NCI-H128 (cell line): ENCODE measurements at regions not wholly inside any gene's neighbourhood (a gene's known extent, or its start where the extent isn't known, plus 50 kb on each side); places are given as distances from the start of the nearest gene placed in this dataset.

ENCODE experiments used
- DNase-seq: peaks from one replicate; lab custom pipeline; 2025; ENCODE audit not compliant: unreplicated experiment; lab: John Stamatoyannopoulos, UW

DNA sequence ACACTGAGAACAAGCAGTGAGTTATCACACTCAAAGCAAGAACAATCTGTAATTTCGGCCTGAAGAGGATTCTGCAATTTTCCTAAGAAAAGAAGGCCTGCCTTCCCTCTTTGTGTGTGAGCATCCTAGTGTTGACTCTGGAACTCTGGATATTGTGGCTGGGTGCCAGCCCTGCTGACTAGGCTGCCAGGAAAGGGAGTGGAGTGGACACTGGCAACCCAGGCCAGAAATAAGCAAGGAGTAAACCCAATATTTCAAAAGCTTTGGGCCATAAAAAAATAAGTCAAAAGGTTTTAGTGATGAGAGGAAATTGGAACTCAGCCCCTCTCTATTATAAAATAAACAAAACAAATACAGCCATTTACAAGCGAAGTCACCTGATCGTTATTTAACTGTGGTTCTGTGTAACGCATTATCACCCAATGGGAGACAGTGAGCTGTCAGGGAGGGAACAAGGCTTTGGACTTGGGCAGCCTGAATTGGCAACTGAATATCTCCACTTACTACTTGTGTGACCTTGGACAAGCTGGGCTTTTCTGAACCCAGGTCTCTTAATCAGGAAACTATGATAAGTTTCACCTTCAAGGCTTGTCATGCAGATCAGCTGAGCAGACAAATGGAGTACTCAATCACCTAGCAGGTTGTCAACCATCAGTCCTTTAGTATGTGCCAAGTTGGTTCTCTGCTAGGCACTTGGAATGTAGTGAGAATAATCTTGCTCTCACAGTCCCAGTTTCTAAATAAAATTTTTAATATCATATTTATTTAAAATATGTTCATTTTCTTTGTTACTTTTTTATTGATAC is 196.2 kb downstream of the PAX1 start:
- DNase-seq = no peak

DNA sequence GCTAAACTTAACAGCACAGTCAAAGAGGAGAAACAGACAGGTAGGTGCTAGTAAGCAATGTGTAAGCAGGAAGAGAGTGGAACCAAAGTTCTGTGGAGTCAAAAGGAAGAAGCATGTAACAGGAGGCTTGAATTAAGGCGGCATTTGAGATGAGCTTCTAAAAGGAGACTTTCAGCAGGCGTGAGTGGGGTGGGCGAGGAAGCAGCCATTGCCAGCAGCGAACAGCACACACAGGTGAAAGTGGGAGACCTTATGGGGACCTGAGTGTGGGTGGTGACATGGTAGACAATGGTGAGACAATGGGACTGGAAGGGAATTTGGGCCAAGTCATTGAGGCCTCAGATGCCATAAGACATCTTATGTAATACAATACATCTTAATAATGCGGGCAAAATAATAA is 195.0 kb downstream of the PAX1 start:
- no peak for DNase-seq

DNA sequence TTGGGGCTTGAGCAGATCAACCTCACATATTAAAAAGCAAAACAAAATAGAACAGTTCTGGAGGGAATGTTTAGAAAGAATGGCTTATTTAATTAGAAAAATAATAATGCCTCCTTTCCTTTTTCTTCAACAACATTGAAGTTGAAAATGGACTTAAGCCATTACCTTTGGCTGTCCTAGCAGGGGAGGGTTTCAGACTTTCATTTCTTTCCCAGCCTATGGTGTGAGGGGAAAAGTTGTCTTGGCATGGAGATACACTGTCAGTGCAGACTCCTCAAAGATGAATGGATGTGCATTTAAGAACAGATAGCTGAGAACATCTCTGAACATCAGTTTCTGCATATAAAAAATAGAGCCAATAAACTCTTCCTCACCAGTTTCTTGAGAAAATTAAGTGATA is 169.5 kb downstream of the PAX1 start:
- DNase-seq = no peak

DNA sequence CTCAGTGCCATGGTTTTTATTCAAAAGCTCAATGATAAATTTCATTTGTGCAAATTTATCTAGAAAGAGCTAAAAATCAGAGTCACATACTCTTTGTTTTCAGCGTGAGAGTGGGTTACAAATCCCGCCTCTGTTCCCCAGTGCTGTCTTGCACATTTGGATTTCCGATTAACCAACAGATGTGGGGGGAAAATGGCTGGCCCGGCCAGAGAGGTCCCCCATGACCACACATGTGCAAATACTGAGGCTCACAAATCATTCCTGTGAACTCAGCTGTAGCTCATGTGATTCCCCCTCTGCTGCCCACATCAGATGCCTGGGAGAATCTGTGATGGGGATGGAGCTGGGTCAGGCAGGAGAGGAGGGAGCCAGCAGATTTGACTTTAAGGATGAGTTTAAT is 168.7 kb downstream of the PAX1 start:
- no peak for DNase-seq

DNA sequence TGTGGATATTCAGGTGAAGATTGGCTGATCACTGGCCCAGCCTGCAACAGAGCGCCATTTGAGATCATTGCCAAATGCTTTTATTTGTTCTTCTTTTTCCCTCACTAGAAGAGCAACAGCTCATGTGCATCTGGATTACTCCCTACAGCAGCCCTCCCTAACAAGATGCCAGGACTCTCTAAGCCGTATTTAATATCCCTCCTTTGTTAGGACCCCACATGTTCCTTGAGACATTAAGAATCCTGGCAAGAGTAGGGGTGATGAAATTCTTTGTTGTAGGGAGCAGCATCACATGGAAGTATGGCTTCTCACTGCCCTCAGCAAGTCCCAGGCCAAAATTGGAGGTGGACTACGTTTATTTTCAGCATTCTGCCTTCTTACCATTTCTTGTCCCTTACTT is 167.8 kb downstream of the PAX1 start:
- no peak for DNase-seq

DNA sequence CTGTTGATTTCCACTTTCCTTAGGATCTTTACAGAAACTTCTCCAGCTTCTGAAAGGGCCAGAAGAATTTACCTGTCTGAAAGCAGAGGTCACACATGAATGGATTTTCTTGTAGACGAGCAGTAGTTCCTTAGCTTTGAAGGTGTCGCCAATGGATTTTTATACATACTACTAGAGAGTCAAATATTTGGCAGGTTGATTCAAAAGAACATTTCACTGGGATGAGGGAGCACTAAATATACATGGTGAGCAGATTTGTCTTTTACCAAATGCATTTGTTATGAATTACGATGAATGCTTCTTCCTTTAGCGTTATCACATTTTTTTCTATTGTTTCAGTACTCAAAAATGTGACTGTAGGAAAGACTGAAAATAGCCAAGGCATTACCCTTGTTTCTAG is 162.3 kb downstream of the PAX1 start:
- DNase-seq = no peak

DNA sequence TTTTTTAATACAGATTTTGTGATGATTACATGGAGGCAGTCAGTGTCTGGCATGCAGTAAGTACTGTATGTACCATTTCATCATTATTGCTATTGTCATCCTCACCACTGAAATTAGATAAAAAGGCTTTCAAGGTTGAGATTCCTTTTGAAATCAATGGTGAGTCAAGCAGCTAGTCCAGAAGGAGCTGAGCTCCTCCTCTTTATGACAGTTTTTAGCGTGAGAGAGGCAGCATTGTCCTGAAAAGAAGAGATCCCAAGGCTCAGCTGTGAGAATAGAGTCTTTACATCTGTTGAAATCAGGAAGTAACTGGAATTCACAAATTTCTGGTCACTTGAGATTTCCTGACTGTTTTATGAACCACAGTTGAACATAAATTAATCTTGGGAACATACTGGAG is 161.9 kb downstream of the PAX1 start:
- DNase-seq = no peak

DNA sequence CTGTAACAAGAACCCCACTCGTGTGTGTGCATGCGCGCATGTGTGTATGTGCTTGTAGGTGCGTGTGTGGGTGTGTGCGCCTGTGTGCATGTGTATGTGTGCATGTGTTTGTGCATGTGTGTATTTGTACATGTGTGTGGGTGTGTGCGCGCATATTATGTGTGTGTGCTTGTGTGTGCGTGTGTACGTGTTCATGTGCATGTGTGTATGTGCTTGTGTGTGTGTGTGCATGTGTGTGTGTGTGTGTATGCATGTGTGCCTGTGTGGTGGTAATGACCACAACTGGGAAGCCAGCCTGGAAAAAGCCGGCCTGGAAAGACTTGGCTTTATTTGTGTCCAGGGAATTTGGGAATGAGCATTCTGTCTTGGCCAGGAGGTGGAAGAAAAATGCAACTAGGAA is 157.5 kb downstream of the PAX1 start:
- no peak for DNase-seq

DNA sequence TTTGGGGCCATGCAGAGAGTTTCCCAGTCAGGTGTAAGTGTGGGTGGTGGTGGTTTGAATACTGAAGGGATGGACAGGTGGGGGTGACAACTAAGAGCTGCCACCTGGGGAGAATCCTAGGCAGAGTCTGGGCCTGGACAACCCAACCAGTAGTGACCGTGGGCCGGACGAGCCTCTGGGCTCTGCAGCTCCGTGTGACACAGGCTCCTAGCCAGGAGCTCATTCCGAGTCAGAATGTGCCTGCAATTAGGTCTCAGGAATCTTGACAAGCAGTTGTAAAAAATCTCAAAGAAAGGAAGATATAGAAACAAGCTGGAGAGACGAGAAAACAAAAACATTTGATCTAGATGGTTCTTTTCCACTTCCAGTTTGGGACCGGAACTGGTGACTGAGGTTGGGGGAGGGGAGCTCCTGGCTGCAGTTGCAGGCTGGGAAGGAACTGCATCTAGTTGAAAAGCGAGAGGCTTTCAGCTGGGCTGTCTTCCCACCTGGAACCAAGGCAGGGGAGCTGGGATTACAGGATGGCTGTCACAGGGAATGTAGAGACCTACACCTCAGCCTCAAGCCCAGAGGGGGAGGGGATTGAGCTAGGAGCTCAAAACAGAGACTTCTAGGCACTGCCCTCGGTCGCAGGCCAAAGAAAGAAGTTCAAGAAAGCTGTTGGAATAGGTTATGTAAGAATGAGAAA is 156.9 kb downstream of the PAX1 start:
- no peak for DNase-seq

DNA sequence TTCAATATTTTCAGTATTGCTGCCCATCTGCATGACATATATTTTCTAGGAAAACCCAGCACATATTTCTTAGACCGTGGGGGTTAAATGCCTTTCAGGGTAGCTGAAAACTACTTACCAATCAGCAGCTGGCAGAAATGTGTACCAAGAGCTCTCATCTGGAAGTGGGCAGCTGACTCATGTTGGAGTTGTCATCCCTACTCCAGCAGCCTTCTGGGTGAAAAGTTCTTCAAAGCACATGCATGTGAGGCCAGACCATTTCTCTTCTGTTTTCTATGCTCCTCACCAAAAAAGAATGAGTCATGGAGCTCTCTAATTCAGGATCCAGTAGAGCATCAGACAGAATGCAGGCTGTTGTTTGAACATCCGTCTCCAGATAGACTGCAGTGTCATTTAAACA is 135.5 kb downstream of the PAX1 start:
- DNase-seq = no peak

DNA sequence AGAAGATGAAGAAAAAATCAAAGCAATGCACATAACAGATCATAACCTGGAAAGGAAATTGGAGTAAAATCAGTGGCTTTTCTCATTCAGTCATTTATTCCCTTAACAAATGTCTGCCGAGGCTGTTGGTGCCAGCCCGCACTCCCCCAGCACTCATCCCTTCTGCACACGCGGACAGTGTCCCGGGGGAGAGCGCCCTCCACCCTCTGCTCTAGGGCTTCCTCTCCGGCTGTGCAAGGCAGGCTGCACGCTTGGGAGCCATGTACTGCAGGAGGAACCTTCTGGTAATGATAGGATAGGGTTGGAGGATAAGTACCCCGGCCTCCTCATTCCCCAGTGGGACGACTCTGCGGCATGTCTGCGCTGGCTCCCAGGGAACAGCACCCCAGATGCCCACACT is 134.5 kb downstream of the PAX1 start:
- DNase-seq = no peak

DNA sequence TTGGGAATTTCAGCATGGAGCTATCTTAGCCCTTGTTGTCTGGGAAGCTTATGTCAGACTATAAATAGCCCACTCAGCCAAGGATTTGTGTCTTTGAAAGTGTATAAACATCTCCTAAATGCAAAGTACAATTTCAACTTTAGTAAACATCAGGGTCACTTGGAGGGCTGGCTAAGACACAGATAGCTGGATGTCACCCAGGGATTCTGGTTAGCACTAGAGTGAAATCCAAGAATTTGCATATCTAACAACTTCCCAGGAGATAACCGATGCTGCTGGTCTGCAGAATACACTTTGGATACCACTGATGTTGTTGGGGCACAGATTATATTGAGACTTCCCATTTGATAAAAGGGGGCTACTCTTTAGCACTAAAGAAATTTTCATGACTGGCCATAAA is 130.9 kb downstream of the PAX1 start:
- DNase-seq = no peak

DNA sequence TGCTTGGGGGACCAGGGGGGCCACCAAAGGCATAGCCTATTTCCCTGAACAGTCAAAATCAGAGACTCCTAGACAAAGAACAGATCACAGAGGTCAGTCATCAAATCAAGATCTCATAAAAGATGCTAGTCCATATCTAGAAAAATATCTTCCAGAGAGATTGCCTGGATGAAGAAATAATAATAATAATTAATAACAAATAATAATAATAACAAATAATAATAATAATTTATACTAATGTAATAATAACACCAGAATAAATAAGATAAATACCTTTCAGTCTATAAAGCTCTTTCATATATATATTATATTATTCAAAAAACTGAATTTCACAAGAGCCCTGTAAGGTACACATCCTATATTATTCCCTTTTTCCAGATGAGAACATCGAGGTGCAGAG is 129.6 kb downstream of the PAX1 start:
- DNase-seq = no peak

DNA sequence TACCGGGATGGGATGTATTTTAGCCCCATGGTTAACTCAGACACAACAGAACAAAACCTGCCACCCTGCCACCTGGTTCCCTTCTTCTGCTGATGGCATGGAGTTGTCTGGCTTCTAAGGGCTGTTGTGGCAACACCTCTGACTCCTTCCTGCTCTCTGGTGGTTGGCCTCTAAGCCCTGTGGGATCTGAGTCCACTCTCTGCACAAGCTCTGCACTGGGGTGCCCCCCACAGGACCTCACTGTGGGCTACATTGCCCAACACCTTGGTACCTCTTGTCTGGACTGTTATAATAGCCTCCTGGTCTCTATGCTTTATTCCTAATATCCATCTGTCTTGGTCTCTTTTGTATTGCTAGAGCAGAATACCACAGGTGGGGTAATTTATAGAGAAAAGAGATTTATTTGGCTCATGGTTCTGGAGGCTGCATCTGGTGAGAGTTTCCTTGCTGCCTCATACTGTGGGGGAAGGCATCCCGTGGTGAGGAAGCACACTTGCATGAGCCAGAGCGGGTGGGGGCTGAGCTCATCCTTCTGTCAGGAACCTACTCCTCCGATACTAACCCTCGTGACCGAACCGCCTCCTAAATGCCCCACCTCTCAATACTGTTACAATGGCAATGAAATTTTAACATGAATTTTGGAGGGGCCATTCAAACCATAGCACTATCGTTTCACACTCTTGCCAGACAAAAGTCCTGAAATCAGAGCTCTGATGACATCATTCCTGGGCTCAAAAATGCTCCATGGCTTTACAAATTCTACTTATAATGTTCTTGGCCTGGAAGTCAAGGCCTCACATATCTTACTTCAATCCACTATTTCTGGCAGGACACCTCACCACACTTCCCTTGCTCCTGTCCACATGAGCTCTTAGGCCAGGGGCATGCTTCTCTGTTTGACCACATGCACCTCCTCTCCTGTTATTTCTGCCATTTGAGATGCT is 127.2 kb downstream of the PAX1 start:
- no peak for DNase-seq

DNA sequence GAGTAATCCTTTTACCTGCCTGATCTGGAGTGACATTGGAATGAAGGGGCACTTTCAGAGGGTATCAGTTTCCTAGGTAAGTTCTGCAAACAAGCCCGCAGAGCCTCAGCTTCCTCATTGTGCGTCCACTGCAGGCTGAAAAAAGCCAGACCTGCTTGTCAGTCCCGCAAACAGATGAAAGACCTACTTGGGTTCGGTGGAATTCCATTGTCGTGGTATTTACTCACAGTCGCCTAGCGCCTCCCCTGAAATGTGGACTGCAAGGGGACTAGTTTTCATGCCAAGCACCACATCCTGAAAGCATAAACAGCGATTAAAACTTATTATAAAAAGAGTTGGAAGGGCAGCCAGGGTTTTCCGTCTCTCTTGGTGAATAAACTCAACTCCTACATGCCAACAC is 121.5 kb downstream of the PAX1 start:
- DNase-seq = no peak

DNA sequence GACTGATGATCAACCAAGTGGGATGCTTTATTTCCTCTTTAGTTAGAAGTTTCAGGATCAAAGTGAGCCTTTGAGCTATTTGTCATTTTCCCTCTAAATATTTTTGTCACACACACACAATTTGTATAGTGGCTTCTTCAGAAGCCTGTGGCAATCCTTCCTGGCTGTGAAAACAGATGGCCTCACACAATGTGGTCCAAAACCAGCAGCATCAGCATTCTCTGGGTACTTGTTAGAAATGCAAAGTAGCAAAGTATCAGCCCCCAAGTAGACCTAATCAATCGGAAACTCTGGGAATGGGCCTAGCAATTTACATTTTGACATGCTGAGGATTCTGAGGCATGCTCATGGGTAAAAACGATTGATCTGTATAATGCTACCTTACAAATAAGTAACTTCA is 115.9 kb downstream of the PAX1 start:
- no peak for DNase-seq

DNA sequence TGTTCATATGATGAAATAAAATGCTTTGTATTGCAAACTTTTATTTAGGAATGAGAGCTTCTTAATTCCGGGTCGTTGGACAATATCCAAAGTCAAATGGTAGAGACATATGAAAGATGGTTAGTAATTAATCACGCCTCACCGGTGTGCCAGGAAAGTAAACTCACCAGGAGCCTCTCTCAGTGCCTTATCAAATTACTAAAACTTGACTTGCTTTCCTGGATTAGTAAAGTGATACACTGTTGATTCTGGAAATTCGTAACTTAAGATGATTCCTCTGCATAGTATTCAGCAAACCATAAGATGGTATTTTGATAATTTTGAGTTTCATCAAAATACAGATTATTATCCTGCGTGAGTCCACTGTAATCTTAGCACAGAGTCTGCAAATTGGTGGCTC is 115.2 kb downstream of the PAX1 start:
- DNase-seq = no peak

DNA sequence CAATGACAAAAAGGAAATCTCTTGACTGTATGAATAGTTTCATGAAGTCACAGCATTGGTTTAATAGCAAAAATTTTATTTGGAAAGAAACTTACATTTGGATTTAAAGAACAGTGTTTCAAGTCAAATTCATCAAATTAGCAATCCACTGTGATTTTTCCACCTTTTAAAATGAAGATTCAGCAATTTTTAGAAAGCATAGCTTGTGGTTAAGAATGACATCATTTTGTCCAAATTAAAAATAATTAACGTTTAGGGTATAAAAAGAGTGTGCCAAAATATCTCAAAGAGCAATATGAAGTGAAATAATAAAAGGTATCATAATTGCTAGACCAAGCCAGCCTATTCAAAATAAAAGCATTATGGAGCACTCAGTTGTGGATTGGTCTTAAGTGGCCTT is 114.6 kb downstream of the PAX1 start:
- DNase-seq = no peak

DNA sequence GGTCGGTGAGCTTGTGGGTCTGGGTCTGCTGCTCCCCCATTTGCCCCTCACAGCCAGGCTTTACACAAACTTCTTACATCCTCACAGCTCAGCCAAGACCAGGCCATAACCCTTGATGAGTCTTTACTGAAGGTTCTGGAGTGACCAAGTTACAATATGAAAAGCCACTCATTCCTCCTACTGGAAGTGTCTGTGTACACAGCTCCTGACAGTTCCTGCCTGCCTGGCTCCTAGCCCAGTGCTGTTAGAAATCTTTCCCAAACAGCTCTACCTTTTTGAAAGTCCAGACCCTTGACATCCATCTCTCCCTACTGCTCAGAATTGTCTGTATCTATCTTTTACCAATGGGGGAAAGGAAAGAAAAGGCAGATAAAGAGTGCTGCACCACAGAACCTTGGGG is 106.9 kb downstream of the PAX1 start:
- no peak for DNase-seq

DNA sequence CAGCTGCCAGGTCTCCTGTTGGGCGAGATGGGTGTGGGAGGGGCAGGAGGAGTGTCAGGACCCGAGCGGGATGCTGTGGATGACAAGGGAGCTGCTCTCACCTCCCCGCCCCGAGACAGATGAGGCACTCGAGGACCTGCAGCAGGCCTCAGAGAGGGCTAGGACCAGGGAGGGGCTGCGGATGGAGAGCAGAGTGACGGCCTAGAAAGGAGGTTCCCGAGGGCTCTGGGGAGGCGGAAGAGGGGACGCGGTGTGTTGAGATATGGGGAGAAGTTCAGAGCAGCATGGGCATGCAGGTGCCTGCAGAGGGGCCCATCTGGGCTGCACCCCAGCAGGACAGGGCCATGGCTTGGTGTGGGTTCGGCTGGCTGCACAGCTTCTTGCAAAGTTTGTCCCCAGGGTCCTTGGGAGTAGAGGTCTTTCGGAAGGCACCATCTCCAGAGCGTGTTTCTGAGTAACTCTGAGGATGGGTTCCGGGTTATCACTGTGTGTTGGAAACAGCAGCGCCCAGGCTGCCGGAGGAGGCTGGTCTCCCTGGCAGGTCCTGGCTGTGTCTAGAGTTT is 104.6 kb downstream of the PAX1 start:
- no peak for DNase-seq

DNA sequence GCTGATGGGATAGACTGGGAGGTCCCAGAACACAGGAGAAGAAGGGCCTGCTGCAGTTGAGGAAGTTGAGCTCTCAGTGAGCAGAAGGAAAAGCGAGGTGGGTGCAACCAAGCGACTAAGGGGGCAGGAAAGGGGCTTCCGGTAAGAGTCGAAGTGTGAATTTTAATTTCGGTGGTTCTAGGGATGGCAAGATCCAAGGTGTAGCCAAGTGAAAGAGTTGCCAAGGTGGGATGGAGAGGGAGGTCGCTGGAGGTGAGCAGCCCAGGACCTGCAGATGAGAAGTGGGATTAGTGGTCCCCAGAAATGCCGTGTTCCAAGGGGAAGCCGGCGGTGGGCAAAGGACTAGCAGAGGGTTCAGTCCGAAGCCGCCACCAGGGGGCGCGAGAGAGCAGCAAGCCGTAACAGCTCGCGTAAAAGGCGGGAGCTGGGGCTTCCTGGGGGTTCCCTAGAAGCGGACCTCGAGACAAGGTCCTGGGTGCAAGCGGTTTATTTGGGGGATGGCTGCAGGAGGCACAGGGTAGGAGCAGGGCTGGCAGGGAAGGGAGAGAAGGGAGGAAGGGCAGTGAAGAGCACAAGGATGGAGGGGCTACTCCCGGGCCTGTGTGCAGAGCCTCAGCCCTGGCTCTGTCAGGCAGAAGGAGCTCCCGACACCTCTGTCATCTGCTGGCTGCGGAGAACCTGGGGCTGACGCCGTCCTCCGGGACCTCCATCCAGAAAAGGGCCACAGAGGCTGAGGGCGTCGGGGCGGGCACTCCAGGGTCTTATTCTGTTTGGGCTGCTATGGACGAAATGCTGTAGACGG is 103.6 kb downstream of the PAX1 start:
- no peak for DNase-seq
